GM12872 (cell line): ENCODE measurements at regions not wholly inside any gene's neighbourhood (a gene's known extent, or its start where the extent isn't known, plus 50 kb on each side); places are given as distances from the start of the nearest gene placed in this dataset.

Experiments
- TF ChIP-seq, protein P1 (sequence below): IDR thresholded peaks from 3 replicates; pipeline ENCODE4 v1.5.1; 2011; ENCODE audit warnings: low read depth, mild to moderate bottlenecking, low read length, moderate library complexity; ENCODE audit not compliant: insufficient read depth

DNA sequence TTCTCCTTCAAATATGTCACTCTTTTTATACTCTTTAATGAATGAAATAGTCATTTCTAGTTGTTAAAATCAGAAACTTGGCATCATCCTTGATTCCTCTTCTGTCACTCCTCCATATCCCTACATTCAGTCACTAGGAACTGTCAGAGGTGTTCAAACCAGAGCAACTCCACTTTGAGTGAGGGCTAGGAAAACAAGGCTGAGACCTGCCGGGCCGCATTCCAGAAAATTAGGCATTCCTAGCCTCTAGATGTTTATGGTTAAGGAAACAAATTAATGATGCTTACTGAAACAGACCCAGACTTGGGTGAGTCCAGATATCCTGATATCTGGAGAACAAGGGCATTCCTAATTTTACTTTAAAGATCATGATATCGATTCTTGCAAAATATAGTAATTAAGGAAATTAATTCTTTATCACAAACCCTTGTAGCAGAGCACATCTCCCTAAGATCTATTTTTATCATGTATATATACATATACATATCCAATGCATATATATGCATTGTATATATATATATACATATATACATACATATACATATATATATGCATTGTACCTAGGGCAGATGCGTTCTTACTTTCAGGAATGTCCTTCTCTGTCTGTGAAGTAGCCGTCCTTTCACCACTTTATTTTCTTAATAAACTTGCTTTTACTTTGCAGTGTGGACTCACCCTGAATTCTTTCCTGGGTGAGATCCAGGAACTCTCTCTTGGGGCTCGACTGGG lies 98.4 kb upstream of the GC start:
- TF ChIP-seq, protein P1, sequence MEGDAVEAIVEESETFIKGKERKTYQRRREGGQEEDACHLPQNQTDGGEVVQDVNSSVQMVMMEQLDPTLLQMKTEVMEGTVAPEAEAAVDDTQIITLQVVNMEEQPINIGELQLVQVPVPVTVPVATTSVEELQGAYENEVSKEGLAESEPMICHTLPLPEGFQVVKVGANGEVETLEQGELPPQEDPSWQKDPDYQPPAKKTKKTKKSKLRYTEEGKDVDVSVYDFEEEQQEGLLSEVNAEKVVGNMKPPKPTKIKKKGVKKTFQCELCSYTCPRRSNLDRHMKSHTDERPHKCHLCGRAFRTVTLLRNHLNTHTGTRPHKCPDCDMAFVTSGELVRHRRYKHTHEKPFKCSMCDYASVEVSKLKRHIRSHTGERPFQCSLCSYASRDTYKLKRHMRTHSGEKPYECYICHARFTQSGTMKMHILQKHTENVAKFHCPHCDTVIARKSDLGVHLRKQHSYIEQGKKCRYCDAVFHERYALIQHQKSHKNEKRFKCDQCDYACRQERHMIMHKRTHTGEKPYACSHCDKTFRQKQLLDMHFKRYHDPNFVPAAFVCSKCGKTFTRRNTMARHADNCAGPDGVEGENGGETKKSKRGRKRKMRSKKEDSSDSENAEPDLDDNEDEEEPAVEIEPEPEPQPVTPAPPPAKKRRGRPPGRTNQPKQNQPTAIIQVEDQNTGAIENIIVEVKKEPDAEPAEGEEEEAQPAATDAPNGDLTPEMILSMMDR, result no peak

DNA sequence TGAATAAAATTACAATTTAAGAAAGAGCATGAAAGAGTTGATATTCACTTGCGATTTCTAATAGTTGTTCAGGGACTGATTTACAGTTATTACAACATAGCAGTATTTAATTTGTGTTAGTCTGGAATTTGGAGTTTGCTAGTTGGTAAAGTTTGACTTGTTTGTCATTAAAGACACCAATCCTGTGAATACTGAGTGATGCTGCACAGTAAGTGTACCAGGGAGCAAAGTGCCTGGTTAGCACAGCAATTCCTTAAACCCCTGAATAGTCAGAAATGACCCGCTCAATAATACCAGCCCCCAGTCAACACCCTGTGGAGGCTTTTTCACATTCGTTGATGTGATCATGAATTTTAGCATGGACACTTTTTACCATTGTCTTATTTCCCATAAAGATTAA lies 122.2 kb upstream of the GC start:
- TF ChIP-seq, protein P1, result no peak

DNA sequence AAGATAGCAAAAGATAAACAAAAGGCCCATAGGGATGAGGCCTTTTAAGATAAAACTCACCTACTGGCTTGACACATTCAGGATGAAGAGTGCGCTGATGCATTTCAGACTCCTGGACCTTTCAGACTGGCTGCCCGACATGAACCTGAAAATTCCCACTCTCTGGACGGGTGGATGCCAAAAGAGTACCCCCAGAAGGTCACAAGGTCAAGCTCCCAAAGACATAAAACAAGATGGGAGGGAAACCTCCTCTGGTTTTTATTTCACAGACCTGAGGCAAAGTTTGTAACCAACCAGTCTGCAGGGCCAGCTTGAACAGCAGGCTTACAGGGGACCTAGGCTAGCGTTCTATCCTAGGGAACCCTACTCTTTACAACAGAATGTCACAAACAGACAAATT lies 123.2 kb upstream of the GC start:
- TF ChIP-seq, protein P1, result no peak

DNA sequence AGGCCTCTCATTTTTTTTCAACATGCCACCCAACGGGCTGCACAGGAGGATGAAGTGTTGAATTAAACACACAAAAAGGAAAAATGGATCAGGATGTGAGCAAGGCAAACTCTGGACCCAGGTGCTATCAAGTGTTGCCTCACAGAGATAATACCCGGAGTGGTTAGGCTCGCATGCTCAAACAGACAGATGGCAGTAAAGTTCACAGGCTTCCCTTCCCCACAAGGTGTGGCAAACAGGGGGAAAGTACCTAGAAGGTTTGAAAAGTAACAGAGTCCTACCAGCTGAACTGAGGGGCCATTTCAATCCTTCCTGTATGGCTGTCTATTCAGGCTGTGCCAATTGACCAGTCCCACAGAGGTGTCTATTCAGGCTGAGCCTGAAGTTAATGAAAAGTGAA lies 123.9 kb upstream of the GC start:
- TF ChIP-seq, protein P1, result no peak

DNA sequence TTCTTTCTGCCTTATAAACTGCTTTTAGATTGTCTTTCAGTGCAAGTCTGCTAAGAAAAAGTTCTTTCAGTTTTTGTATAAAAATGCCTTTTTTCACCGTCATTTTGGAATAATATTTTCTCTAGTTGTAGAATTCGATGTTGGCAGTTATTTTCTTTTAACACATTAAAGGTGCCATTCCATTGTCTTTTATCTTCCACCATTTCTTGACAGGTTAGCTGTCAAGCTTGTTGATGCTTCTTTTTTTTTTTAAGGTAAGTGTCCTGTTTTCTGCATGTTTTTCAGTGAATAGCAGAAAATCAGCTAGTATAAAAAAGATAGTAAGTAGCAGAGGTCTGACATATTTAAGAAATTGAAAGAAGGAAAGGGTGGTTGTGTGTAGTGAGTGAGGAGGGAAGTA lies 118.5 kb upstream of the NPFFR2 start:
- TF ChIP-seq, protein P1, result no peak

DNA sequence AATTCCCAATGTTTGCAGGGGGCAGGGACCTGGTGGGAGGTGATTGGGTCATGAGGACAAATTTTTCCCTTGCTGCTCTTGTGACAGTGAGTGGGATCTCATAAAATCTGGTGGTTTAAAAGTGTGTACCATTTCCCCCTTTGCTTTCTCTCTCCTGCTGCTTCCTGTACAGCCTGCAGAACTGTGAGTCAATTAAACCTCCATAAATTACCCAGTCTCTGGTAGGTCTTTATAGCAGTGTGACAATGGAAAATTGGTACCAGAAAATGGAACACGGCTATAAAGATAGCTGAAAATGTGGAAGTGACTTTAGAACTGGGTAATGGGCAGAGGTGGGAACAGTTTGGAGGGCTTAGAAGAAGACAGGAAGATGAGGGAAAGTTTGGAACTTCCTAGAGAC lies 108.7 kb upstream of the NPFFR2 start:
- TF ChIP-seq, protein P1, result no peak

DNA sequence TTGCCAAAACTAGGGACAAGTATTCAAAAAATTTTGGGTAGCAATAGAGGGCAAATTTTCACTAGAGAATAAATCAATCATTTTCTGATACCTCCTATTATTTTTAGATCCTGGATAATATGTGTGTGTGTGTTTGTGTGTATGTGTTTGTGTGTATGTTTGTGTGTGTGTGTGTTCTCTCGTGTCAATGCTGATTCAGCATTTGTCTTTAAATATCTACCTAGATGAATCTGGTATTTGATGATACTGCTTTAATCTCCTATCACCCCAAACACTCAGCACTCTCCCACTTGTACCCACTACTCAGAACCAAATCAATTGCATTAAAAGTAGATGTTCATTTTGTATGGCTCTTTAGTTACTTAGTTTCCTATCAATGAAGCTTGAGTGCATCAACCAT lies 101.3 kb upstream of the NPFFR2 start:
- TF ChIP-seq, protein P1, result no peak
